IMR-90 (cell line): ENCODE measurements at regions not wholly inside any gene's neighbourhood (a gene's known extent, or its start where the extent isn't known, plus 50 kb on each side); places are given as distances from the start of the nearest gene placed in this dataset.

Source experiments
- ATAC-seq: fragments of 200-7000 bp; cut with Tn5 transposase; 2 replicates; pipeline ENCODE4 v1.9.1; 2020; ENCODE audit warnings: low read depth, mild to moderate bottlenecking, moderate library complexity
- BruUV-seq: library from RNA; stranded (reverse); fragments of 400-500 nt; replicated peaks from 2 replicates; lab custom pipeline; 2021; lab: Mats Ljungman, UMichigan
- CTCF ChIA-PET: fragments of 300-600 bp; formaldehyde crosslinking; extraction: SDS; loops from one replicate; lab custom pipeline; 2021; ENCODE audit warnings: antibody characterized with exemption; lab: Yijun Ruan, JAX
- POLR2A ChIA-PET: fragments of 300-600 bp; sonication (Branson Sonifier 250); formaldehyde crosslinking; loops from one replicate; lab custom pipeline; 2022; ENCODE audit warnings: antibody characterized with exemption; ENCODE audit not compliant: unreplicated experiment; lab: Charles Lee
- DNase-seq: peaks from one replicate; pipeline ENCODE4 v3.0.0; 2013
- H2AFZ ChIP-seq: replicated peaks from 2 replicates; pipeline ENCODE3; 2013; ENCODE audit warnings: low read length, mild to moderate bottlenecking; ENCODE audit not compliant: poor library complexity
- H2AK5ac ChIP-seq: 2 replicates; pipeline ENCODE4 v1.6.1; 2013; ENCODE audit warnings: low read depth, low read length, inconsistent platforms
- H2AK9ac ChIP-seq: replicated peaks from 2 replicates; pipeline ENCODE3; 2013; ENCODE audit warnings: mild to moderate bottlenecking, low read depth, low read length, moderate library complexity; ENCODE audit not compliant: poor library complexity
- H2BK120ac ChIP-seq: 2 replicates; pipeline ENCODE4 v1.6.1; 2013; ENCODE audit warnings: low read depth, low read length, inconsistent platforms
- H2BK15ac ChIP-seq: 3 replicates; pipeline ENCODE4 v1.6.1; 2013; ENCODE audit warnings: low read depth, low read length, inconsistent platforms
- H2BK20ac ChIP-seq: 2 replicates; pipeline ENCODE4 v1.6.1; 2013; ENCODE audit warnings: low read depth, mild to moderate bottlenecking, inconsistent platforms, low read length, moderate library complexity
- H2BK5ac ChIP-seq: 2 replicates; pipeline ENCODE4 v1.6.1; 2013; ENCODE audit warnings: mild to moderate bottlenecking, low read depth, low read length, inconsistent platforms; ENCODE audit not compliant: poor library complexity, severe bottlenecking
- H3K14ac ChIP-seq: replicated peaks from 2 replicates; pipeline ENCODE4 v1.6.1; 2013; ENCODE audit warnings: low read depth, low read length, inconsistent platforms
- H3K18ac ChIP-seq: 2 replicates; pipeline ENCODE4 v1.6.1; 2013; ENCODE audit warnings: low read depth, low read length, control low read depth
- H3K23ac ChIP-seq: 2 replicates; pipeline ENCODE4 v1.6.1; 2013; ENCODE audit warnings: low read depth, low read length, inconsistent platforms
- H3K27ac ChIP-seq: 2 replicates; pipeline ENCODE4 v1.5.1; 2013; ENCODE audit warnings: mild to moderate bottlenecking, control low read depth, low read length; ENCODE audit not compliant: insufficient read depth
- H3K27me3 ChIP-seq: 2 replicates; pipeline ENCODE4 v1.6.1; 2013; ENCODE audit warnings: low read length; ENCODE audit not compliant: control insufficient read depth, insufficient read depth
- H3K36me3 ChIP-seq: 2 replicates; pipeline ENCODE4 v1.6.1; 2013; ENCODE audit warnings: low read length, mixed read lengths; ENCODE audit not compliant: control insufficient read depth, insufficient read depth
- H3K4ac ChIP-seq: 2 replicates; pipeline ENCODE4 v1.6.1; 2013; ENCODE audit warnings: low read depth, low read length, inconsistent platforms
- H3K4me1 ChIP-seq: 2 replicates; pipeline ENCODE4 v1.6.1; 2013; ENCODE audit warnings: low read length, mixed read lengths; ENCODE audit not compliant: control insufficient read depth, insufficient read depth
- H3K4me2 ChIP-seq: 2 replicates; pipeline ENCODE4 v1.6.1; 2013; ENCODE audit warnings: low read depth, mild to moderate bottlenecking, control low read depth, low read length, moderate library complexity
- H3K4me3 ChIP-seq: 2 replicates; pipeline ENCODE4 v1.5.1; 2013; ENCODE audit warnings: low read depth, mild to moderate bottlenecking, control low read depth, low read length, moderate library complexity; ENCODE audit not compliant: insufficient read depth
- H3K56ac ChIP-seq: 2 replicates; pipeline ENCODE4 v1.6.1; 2013; ENCODE audit warnings: low read length, inconsistent platforms; ENCODE audit not compliant: insufficient read depth; ENCODE audit errors: extremely low read depth
- H3K79me1 ChIP-seq, 2 experiments: 2 replicates each; pipeline ENCODE4 v1.6.1; 2013; ENCODE audit warnings: low read length in 2 of 2, inconsistent platforms in 1 of 2, low read depth in 1 of 2
- H3K9ac ChIP-seq: 2 replicates; pipeline ENCODE4 v1.6.1; 2013; ENCODE audit warnings: low read depth, low read length, control low read depth
- H3K9me1 ChIP-seq: 2 replicates; pipeline ENCODE4 v1.6.1; 2013; ENCODE audit warnings: low read length, inconsistent platforms; ENCODE audit not compliant: insufficient read depth
- H3K9me3 ChIP-seq: 2 replicates; pipeline ENCODE4 v1.6.1; 2013; ENCODE audit warnings: low read length; ENCODE audit not compliant: control insufficient read depth, insufficient read depth
- H4K20me1 ChIP-seq: 2 replicates; pipeline ENCODE4 v1.6.1; 2013; ENCODE audit warnings: low read length, inconsistent platforms; ENCODE audit not compliant: insufficient read depth
- H4K5ac ChIP-seq: 2 replicates; pipeline ENCODE4 v1.6.1; 2013; ENCODE audit warnings: mild to moderate bottlenecking, low read depth, low read length, control low read depth
- H4K8ac ChIP-seq, 2 experiments: 2 replicates each; pipeline ENCODE4 v1.6.1; 2013; ENCODE audit warnings: low read depth in 2 of 2, low read length in 2 of 2, control low read depth in 1 of 2, inconsistent platforms in 1 of 2
- H4K91ac ChIP-seq: 2 replicates; pipeline ENCODE4 v1.6.1; 2013; ENCODE audit warnings: low read depth, low read length, inconsistent platforms; ENCODE audit not compliant: insufficient read depth
- BHLHE40 ChIP-seq: fragments of 150-350 bp; IDR thresholded peaks from 2 replicates; pipeline ENCODE4 v1.6.1; 2016; ENCODE audit warnings: mild to moderate bottlenecking, low read depth, low read length
- CEBPB ChIP-seq: IDR thresholded peaks from 2 replicates; pipeline ENCODE4 v1.6.1; 2012; ENCODE audit warnings: low read depth, low read length, improper control_type of control experiment
- FOS ChIP-seq: fragments of 150-350 bp; IDR thresholded peaks from 2 replicates; pipeline ENCODE4 v1.6.1; 2016; ENCODE audit warnings: low read depth, low read length
- MAZ ChIP-seq: IDR thresholded peaks from 2 replicates; pipeline ENCODE4 v1.6.1; 2012; ENCODE audit warnings: low read depth, mild to moderate bottlenecking, low read length, improper control_type of control experiment, moderate library complexity, borderline replicate concordance
- NFE2L2 ChIP-seq: fragments of 150-350 bp; IDR thresholded peaks from 2 replicates; pipeline ENCODE4 v1.6.1; 2016; ENCODE audit warnings: low read depth, mild to moderate bottlenecking, low read length
- POLR2A ChIP-seq: IDR thresholded peaks from 2 replicates; pipeline ENCODE4 v1.6.1; 2012; ENCODE audit warnings: mild to moderate bottlenecking, low read depth, low read length
- RFX5 ChIP-seq: IDR thresholded peaks from 2 replicates; pipeline ENCODE4 v1.8.0; 2012; ENCODE audit warnings: low read depth, mild to moderate bottlenecking, low read length, moderate library complexity
- SMC3 ChIP-seq: fragments of 150-350 bp; IDR thresholded peaks from 2 replicates; pipeline ENCODE4 v1.6.1; 2016; ENCODE audit warnings: low read depth, mild to moderate bottlenecking, antibody characterized with exemption, low read length, moderate library complexity
- WGBS, 2 experiments: methylation state at CpG; one replicate each; pipeline versions ENCODE4 v1.1.5 to v1.1.7; 2013; ENCODE audit warnings: missing lambda C conversion rate in 2 of 2; ENCODE audit not compliant: insufficient read length in 1 of 2; ENCODE audit errors: extremely low coverage in 2 of 2; 5-methylcytosine and 5-hydroxymethylcytosine counted together
- dilution Hi-C: fragments of 300-500 bp; cut with HindIII; formaldehyde crosslinking; loops from one replicate; pipeline ENCODE4 v1.14.3; 2018; ENCODE audit warnings: low sequenced_read_pairs; ENCODE audit not compliant: unreplicated experiment
- in situ Hi-C: fragments of 300-500 bp; cut with MboI; formaldehyde crosslinking; loops from 3 replicates; pipeline ENCODE4 v1.14.3; 2019; ENCODE audit warnings: low sequenced_read_pairs, inconsistent platforms, mixed read lengths
- intact Hi-C: fragments of 100-400 bp; cut with micrococcal nuclease; formaldehyde crosslinking; loops from 2 replicates; pipeline ENCODE4 v1.10.0; 2022

- no peaks in the 10 kb centered on the region for H4K20me1 ChIP-seq
- H3K36me3 ChIP-seq: no peaks in the 10 kb centered on the region
- H3K27ac ChIP-seq: no peak overlapping the region
- H2AFZ ChIP-seq: no peak overlapping the region
- ATAC-seq (no peak), DNase-seq (no peak)
- no peak overlapping the region for H2BK5ac ChIP-seq
- ChIA-PET POLR2A (no interaction called here), CTCF (no interaction called here)
- no peak overlapping the region for H3K23ac ChIP-seq
- in situ Hi-C loops (no loop called here), dilution Hi-C loops (no loop called here), intact Hi-C loops (no loop called here)
- no peak overlapping the region for H2BK15ac ChIP-seq
- H2BK20ac ChIP-seq: no peak overlapping the region
- H2AK9ac ChIP-seq: no peak overlapping the region
- no peak overlapping the region for H3K18ac ChIP-seq
- H3K9ac ChIP-seq: no peak overlapping the region
- H4K91ac ChIP-seq: no peak overlapping the region
- TF ChIP-seq POLR2A: no peak
- no peak for TF ChIP-seq MAZ
- no peak for TF ChIP-seq NFE2L2
- no peak for TF ChIP-seq SMC3
- no peak for TF ChIP-seq RFX5
- TF ChIP-seq FOS: no peak
- TF ChIP-seq CEBPB: no peak
- no peak for TF ChIP-seq BHLHE40
- H4K8ac ChIP-seq: no peak overlapping the region
- no peak overlapping the region for H3K4me2 ChIP-seq
- no peaks in the 10 kb centered on the region for H3K4me1 ChIP-seq
- H3K9me3 ChIP-seq: no peaks in the 10 kb centered on the region
- H3K56ac ChIP-seq: no peak overlapping the region
- no peak overlapping the region for H3K4me3 ChIP-seq
- no peak overlapping the region for H2AK5ac ChIP-seq
- H3K14ac ChIP-seq: no peak overlapping the region
- BruUV-seq: no TSS peak
- H3K4ac ChIP-seq: no peak overlapping the region
- H3K27me3 ChIP-seq: no peaks in the 10 kb centered on the region
- WGBS, 2 experiments: no CpG with 5 or more reads among the region's 5 CpGs
- H3K79me1 ChIP-seq: no peaks in the 10 kb centered on the region
- H3K9me1 ChIP-seq: no peaks in the 10 kb centered on the region
- no peak overlapping the region for H2BK120ac ChIP-seq
- H4K5ac ChIP-seq: no peak overlapping the region
These were observed 609.0 kb downstream of the DHX35 start for GRCh38 chr20:39571171-39571570.
